ENCODE measurements at regions not wholly inside any gene's neighbourhood (a gene's known extent, or its start where the extent isn't known, plus 50 kb on each side); places are given as distances from the start of the nearest gene placed in this dataset.

DNA sequence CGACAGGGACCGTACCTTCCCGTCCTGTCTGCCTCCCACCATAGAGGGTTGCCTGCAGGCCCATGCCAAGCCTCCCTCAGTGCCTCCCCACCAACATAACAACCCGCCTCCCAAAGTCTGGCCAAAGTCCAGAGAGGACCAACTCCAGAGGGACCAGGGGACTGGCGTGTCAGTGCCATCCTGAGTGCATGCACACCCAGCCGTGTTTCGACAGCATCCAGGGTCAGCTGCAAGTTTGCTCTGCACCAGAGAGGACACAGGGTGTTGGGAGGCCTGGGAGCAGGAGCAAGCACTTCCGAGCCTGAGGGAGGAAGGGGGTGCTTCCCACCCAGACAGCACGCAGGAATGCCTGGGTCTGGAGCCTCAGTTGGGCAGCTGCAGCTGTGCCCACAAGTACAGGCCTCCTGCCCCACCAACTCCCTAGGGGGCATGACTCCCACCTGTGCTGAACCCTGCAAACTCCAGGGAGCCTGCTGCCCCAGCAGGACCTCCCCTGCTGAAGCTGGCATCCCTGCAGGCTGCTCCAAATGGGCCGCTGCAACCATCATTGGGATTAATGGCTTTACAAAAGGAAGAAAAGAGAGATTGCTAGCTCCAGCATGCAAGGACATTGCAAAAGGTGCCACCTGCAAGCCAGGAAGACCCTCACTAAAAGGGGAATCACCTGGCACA is 618.1 kb upstream of the FSHR start:
- Histone ChIP-seq H3K27me3 (no peaks in the 10 kb centered on the region), H3K4me3 (no peak overlapping the region), H3K9me3 (no peaks in the 10 kb centered on the region), H3K4me1 (peaks cover 3% of the 10 kb centered on the region), H3K27ac (no peak overlapping the region), H3K36me3 (no peaks in the 10 kb centered on the region)
- TF ChIP-seq CTCF (IDR thresholded peaks at IDR 0.05) (no peak), EP300 (IDR thresholded peaks at IDR 0.05) (no peak), POLR2A (IDR thresholded peaks at IDR 0.05) (no peak)
- no peak for DNase-seq (ENCODE audit: low spot score in 2 of 2)
- WGBS = 100% methylated on average over 2 of the region's 10 CpGs

DNA sequence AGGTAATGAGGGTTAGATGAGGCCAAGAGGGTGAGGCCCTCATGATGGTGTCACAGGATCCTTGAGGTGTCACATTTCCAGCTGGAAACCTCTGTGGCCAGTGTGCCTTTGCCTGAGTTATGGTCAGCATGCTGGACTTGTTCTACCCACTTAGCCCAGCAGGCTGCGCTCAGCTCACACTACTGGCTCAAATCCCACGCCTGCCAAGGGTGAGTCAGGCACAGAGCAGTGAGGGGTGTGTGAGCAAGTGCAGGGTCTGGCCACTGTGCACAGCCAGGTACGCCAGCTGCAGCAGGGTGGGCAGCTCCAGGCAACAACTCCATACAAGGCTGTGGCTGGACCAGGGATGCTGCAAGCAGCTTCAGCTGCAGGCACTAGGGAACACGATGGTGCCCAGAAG is 616.6 kb upstream of the FSHR start:
- H3K4me1 ChIP-seq = peaks cover 3% of the 10 kb centered on the region
- no peaks in the 10 kb centered on the region for H3K36me3 ChIP-seq
- H3K9me3 ChIP-seq = no peaks in the 10 kb centered on the region
- no peaks in the 10 kb centered on the region for H3K27me3 ChIP-seq
- no peak for DNase-seq (ENCODE audit: low spot score in 2 of 2)
- no peak overlapping the region for H3K4me3 ChIP-seq
- H3K27ac ChIP-seq = no peak overlapping the region
- WGBS = 94% methylated on average over 2 of the region's 4 CpGs
- no peak for TF ChIP-seq EP300 (IDR thresholded peaks at IDR 0.05)
- TF ChIP-seq CTCF (IDR thresholded peaks at IDR 0.05) = no peak
- TF ChIP-seq POLR2AphosphoS5 (IDR thresholded peaks at IDR 0.05) = no peak
- TF ChIP-seq POLR2A (IDR thresholded peaks at IDR 0.05) = no peak

DNA sequence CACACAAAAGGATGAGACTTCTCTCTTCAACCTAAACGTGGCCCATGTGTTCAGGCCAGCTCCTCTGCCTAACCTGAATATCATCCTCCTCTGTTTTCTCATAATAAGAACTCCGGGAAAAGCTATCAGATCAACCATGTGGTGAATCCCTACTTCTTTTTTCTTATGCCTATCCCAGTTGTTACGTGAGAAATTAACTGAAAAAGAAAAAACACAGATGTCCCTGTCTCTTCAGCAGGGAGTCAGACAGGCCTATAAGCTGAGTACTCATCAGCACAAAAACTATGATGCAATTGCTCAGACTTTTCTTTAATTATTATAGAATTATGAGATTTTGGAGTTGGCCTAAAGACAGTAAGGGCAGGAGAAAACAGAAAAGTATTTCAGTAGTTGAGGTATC is 613.0 kb upstream of the FSHR start:
- DNase-seq (ENCODE audit: low spot score in 2 of 2) = no peak
- 64% methylated on average over 3 of the region's 3 CpGs for WGBS
- Histone ChIP-seq H3K36me3 (no peaks in the 10 kb centered on the region), H3K9me3 (no peaks in the 10 kb centered on the region), H3K27ac (no peak overlapping the region), H3K4me1 (peaks cover 3% of the 10 kb centered on the region), H3K4me3 (no peak overlapping the region), H3K27me3 (no peaks in the 10 kb centered on the region)
- TF ChIP-seq POLR2AphosphoS5 (IDR thresholded peaks at IDR 0.05) (no peak), POLR2A (IDR thresholded peaks at IDR 0.05) (no peak)

GRCh38 chr2:49755777-49756176 is 601.5 kb upstream of the FSHR start:
- no peak overlapping the region for H3K27ac ChIP-seq
- no peak overlapping the region for H3K4me3 ChIP-seq
- H3K9me3 ChIP-seq = no peaks in the 10 kb centered on the region
- DNase-seq (ENCODE audit: low spot score in 2 of 2) = no peak
- no peak for TF ChIP-seq CTCF (IDR thresholded peaks at IDR 0.05)
- no peak for TF ChIP-seq POLR2AphosphoS5 (IDR thresholded peaks at IDR 0.05)
- TF ChIP-seq EP300 (IDR thresholded peaks at IDR 0.05) = no peak
- TF ChIP-seq POLR2A (IDR thresholded peaks at IDR 0.05) = no peak
- H3K36me3 ChIP-seq = no peaks in the 10 kb centered on the region
- H3K4me1 ChIP-seq = no peaks in the 10 kb centered on the region
- no peaks in the 10 kb centered on the region for H3K27me3 ChIP-seq
- 98% methylated on average over 3 of the region's 3 CpGs for WGBS

DNA sequence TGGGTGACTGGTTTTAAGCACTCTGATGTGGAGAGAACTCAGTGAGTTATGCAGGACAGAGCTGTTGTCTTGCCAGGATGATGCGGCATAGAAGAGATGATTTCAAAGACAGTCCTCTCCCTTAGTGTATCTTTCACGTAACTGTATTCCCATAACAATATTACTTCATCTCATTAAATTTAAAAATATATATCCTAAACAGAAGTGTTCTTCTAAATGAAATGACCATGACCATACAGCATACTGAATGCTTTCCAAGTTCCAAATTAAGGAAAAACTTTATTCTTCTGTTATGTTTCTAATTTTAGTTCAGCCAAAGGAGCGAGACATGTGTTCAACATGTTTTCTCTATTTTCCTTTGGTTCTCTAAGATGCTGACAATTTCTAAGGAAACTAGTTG is 600.1 kb upstream of the FSHR start:
- Histone ChIP-seq H3K27ac (no peak overlapping the region), H3K9me3 (no peaks in the 10 kb centered on the region), H3K4me3 (no peak overlapping the region), H3K4me1 (no peaks in the 10 kb centered on the region), H3K36me3 (no peaks in the 10 kb centered on the region), H3K27me3 (no peaks in the 10 kb centered on the region)
- 57% methylated on average over 3 of the region's 3 CpGs for WGBS
- TF ChIP-seq EP300 (IDR thresholded peaks at IDR 0.05) (no peak), CTCF (IDR thresholded peaks at IDR 0.05) (no peak), POLR2A (IDR thresholded peaks at IDR 0.05) (no peak), POLR2AphosphoS5 (IDR thresholded peaks at IDR 0.05) (no peak)
- no peak for DNase-seq (ENCODE audit: low spot score in 2 of 2)
